NCI-H748 (cell line): ENCODE measurements at regions not wholly inside any gene's neighbourhood (a gene's known extent, or its start where the extent isn't known, plus 50 kb on each side); places are given as distances from the start of the nearest gene placed in this dataset.

Source experiments
- DNase-seq: peaks from one replicate; lab custom pipeline; 2025; ENCODE audit not compliant: unreplicated experiment; lab: John Stamatoyannopoulos, UW

DNA sequence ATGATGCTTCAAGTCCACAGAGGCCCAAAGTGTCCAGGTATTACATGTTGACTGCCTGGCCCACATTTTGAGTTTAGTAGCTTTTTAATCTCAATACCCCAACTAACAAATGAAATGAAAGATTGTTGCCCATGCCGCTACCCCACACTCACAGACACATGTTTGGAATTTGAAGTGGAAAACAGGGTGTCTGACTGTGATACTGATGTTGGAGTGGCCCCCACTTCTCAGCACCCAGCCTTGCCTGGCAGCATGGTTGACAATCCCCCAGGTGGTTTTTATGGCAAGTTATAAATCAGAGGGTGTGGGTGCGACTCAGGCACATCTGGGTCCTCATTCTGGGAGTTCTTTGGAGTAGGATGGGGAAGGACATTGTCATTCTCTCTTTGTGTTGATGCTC lies 314.7 kb upstream of the ZNF32 start:
- no peak for DNase-seq

DNA sequence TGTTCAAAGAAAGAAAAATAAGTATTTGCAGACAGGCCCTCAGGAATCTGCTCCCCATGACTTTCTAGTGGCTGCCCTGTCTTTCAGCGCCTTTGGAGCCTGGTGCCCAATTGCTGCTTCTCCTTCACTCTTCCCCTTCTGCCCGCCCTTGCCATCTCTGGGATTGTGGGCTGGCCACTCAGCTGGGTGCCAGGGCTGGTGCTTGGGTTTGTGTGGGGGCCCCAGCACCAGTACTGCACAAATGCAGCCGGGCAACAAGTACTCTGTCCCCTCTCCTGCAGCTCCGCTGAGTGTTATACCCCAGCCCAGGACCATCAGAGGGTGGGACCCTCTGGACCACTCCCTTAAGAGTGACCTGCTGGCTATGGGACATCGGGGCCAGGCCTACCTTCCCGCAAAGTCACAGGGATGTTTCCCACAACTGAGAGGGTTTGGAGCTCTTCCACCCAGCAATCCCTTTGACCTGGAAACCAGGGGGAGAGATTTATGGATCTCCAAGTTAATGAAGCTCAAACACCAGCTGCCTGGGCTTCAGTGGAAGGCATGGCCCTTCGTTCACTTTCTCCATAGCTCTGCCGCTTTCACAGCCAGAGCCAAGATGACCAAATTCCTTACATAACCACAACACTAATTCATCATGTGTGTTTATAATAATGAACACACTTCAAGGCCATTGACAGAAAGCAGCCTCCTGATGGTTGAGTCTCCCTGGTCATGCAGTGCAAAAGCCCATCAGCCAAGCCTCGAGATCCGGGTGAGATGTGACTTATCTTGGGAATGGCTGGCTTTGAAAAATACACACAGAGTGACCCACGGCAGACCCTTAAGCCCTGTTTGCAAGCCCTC lies 313.9 kb upstream of the ZNF32 start:
- no peak for DNase-seq

DNA sequence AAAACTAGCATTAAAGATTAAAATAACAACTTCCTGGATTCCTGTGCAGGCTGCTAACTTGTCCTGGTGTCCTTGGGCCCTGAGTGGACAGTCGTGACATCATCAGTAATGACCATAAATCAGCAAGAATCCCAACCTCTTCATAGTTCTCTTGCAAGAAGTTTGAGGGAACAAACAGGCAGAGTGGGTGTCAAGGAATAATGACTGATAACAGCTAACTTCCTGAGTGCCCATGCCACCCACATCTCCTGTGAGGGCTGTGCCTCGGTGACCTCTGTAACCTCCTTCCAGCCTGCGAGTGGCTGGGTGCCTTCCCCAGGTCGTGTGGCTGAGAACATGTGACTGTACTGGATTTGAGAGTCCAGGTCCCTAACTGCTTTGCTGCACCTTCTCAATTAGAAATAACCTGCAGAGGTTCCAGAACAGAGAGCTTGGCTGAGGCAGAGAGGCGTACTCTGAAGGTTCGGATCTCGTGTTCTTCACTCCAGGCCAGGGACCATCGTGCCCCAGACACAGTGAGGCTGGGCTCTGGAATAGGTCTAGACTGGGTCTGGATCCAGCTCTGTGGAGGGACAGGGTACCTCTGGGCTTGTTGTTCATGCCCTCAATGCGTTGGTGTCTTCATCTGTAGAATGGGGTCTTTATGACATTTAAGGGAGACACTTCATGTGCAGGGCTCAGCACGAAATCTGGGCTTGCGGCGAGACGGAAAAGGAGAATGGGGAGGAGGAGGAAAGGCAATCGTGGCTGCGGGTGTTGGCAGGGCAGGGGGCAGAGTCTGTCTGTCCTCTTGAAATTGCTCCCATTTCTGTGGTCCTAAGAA lies 313.1 kb upstream of the ZNF32 start:
- no peak for DNase-seq

DNA sequence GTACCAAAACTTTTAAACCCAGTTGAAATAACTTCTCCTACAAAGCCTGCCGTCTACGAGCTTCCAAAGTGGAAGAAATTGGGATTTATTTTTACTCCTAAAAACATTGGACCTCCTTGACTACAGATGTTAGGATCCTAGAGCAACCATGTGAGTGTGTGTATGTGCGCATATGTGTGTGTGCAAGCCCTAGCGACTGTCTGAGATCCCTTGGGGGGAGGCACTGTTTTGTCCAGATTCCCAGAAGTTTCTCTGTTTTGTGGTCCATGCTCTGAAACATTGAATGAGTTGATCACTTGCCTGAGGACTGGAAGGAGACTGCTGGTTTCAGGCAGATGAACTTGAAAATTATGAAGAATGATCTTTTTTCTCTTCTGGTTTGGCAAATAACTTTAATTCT lies 312.3 kb upstream of the ZNF32 start:
- no peak for DNase-seq

DNA sequence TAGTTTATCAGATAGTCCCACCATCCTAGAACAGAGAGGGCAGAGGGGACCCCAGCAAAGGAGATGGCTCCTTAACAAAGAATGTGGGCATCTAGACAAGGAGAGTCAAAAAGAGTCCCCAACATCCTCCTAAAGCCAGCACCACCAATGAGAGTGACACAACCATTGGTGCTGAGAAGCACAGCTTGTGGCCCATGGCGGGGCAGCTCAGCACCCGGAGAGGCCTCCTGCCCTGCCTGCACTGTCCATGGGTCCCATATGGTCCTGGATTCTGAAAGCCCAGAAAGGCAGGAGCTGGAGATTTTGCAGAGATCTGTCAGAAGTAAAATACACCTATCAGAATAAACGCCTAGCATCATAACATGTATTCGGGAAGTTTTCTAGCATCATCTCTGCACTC lies 311.8 kb upstream of the ZNF32 start:
- DNase-seq, result no peak

DNA sequence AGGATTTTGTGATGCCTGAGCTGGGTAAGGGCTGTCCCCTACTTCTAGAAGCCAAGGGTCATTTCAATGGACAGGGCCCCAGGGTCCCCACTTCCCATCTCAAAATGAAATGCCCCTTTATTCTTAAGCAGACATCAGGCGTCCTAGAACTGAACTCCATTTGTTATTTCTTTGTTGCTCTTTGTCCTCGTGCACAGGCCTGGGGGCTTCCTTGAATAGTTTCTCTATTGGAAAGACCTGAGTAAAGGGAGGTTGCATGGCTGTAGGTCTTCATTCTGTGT lies 311.4 kb upstream of the ZNF32 start:
- DNase-seq, result no peak

DNA sequence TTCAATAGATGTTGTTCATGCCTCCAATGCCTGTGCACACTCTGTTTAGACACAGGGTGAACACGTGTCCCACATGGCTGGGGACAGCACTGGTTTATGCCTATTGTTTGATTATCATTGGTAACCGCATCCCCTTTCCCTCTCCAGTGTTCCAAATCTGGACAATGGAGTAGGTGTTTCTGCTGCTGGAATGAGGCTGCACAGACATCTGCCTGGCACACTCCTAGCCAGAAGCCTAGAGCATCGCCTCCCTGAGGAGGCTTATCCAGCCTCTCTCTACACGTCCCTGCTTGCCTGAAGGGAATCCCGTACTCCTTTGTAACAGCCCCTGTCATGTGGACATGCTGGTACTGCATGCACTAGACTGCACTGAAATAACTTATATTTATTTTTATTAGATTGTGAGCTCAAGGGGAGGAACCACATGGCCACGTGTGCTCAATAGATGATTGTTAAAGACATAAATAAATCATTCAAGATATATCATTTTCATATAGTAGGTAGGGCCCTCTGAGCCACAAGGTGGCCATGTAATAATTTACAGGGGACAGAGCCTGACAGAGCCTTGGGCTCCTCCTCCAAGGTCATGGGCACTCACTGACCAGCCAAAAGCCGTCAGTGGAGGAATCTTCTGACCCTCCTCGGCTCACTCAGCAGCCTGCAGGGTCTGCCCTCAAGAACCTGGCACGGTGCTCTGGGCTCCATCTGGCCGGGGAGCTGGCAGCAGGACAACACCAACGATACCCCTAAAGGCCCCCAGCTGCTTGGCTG lies 310.9 kb upstream of the ZNF32 start:
- DNase-seq, result no peak

DNA sequence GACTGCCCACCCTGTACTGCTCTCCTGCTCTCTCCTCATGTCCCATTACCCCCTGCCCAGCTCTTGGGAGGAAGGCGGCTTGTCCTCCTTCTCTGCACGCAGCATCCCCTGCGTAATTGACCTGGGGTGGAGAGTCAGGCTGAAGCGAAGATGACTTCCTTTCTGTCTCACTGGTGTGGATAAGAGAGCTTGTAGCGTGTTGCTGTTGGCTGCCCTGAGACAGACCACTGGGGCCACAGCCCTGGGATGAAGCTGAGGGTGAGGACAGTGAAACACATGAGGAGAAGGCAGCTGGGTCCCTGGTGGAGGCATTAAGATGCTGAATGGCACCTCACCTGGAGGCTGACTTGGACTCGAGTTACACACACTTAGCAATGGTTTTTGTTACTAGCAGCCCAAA lies 310.3 kb upstream of the ZNF32 start:
- no peak for DNase-seq

DNA sequence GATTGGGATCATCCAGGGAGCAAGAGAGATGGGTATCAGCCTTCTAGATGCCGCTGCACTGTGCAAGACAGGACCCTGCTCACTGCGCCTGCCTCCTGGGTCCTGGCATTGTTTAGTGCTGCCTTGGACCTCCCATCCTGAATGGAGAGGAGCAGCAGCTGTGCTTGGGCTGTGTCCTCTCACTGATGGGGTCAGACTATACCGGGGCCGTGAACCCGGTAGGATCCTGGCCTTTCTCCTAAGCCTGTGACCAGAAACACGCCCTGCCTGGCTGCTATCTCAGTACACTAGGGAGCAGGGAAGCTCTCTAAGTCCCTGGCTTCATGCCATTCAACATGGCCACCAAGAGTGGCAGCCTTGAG lies 309.4 kb upstream of the ZNF32 start:
- DNase-seq, result no peak

DNA sequence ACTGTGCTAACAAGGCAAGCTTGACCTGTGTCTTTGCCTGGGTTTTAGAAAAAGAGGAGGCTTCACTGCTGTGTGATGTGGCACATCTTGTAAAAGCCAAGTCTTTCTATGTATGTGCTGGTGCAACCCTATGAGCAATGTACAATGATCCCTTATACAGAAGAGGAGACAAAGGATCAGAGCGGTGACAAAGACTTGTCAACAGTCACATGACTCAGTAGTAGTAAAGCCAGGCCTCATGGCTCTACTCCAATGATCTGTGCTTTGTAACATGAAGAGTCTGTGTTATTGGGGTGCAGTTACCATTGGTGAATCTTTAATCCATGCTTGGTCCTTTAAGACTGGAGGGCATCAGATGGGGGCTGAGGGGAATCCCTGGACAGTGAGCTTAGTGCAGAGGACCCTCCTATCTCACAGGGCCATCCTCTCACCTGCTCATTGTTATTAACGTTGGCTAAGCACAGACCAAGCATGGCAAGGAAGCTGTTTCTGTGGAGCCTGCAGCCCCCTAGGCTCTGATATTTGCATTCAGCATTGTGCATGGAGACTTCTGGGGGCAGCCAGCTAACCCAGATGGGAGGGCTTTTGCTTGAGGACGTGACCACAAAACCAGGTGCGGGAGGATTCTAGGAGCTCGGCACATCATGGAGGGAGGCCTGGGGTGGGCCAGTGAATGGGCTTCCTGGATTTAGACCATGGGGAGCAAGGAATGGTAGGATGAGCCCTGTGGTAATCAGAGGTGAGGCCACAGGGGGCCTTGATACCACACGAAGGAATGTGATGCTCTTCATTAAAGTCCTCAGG lies 308.8 kb upstream of the ZNF32 start:
- DNase-seq, result no peak

DNA sequence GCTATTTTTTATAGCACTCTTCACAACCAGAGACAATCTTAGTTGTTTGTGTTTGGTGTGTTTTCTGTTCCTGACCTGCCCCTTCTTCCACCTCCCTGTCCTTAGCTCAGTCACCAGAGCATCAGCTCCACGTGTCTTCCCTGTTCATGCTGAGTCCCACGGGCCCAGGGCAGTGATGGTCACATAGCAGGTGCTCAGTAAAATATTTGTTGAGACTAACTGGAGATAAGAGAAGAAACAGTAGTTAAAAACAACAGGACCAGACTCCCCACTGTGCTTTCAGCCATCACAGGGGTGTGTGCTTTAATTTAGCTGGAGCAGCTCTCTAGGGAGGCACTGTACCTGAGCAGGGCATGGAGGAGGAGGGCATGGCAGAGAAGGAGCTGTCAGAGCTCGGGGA lies 307.3 kb upstream of the ZNF32 start:
- DNase-seq, result no peak

DNA sequence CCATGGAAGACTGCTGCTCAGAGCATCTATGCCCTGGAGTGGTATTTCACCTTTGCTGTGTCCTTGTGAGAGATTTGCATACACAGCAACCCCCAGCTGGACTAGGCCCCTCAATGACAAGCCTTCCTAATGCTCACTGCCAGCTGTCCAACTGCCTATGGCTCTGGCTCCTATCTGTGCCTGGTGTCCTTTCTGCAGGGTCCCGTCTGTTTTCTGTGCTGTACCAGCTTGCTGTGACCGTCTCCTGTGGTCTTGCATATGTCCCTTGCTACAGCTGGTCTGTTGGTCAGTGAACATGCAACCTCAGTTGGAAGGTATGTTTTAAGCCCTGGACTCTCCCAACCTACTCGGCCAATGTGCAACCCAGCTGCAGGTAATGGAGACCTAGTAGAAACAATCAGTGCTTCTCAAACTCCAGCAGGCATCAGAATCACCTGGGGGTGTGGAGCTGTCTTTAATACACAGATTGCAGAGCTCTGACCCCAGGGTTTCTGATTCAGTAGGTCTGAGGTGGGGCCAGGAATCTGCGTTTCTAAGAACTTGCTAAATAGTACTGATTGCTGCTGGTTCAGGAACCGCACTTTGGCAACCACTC lies 306.4 kb upstream of the ZNF32 start:
- DNase-seq, result no peak

DNA sequence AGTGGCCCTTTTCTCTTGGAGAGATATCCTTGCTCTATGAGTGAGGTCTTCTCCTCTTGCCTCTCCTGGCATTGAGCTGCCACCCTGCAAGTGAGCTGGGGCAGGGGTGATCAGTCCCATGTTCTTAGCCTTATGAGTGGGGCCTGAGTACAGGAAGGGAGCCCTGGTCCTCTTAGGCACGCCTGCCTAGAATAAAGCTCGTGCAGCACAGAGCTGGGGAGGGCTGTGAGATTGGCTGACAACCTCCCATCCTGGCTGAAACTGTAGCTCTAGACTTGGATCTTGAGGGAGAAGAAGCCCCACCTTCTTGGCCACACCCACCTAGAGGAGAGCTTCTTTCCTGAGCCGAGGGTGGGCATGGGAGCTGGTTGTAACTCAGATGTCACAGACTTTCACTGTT lies 305.0 kb upstream of the ZNF32 start:
- DNase-seq, result no peak

DNA sequence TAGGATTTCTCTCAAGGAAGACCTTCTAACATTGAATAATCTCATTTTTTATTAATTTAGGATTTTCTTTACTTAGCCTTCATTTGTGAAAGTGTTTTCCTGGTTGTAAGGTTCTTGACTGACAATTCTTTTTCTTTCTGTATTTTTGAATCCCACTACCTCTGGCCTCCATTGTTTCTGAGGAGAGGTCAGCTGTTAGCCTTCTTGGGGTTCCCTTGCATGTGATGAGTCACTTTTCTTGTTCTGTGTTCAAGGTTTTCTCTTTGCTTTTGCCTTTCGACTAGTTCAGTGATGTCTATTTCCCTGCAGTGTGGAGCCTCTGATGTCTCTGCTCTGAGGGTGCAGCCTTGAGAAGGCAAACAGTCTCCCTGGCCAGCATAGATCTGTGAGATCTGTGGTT lies 304.1 kb upstream of the ZNF32 start:
- DNase-seq, result no peak

DNA sequence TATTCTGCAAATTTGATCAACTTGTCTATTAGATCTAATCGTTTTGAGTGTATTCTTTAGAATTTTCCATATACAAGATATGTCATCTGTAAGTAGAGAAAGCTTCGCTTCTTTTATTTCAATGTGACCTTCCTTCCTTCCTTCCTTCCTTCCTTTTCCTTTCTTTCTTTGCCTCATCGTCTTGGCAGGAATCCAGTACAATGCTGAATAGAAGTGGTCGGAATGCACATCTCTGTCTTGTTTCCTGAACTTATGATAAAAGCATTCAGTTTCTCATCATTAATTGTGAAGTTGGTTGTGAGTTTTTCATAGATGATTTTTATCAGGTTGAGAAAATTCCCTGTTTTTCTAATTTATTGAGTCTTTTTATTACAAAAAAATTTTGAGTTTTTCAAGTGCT lies 300.7 kb upstream of the ZNF32 start:
- no peak for DNase-seq

DNA sequence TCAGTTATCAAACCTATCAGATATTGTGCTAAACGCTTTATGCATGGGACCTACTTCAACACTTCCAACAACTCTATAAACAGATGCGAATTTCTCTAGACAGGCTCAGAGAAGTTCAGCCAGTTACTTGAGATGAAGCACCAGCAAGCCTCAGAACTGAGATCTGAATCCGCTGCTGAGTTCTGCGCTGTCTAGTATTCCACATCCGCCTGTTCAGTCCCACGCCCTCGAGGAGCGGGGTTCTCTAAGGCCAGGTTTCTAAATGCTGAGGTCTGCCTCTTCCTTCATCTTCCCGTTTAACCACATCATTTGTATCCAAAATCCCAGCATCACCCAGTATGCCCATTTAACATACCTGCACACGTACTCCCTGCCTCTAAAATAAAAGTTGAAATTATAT lies 297.8 kb upstream of the ZNF32 start:
- DNase-seq, result no peak

DNA sequence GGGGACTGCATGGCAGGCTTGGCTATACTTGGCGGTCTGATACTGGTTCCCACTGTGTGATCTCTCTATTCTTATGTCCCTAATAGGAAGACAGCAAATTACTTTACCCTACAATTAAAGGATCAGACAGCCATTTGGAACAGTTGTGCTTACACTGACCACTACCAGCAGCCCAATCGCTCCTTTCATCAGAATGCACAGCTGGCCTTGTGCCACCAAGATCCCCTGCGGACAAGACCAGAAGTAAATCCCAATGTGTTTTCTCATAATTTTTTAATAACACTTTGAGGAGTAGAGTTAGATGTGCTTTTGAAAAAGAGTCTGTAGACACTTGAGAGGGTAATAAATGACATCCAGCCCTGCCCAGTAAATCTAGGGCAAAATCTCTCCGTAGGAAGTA lies 297.2 kb upstream of the ZNF32 start:
- DNase-seq, result no peak

DNA sequence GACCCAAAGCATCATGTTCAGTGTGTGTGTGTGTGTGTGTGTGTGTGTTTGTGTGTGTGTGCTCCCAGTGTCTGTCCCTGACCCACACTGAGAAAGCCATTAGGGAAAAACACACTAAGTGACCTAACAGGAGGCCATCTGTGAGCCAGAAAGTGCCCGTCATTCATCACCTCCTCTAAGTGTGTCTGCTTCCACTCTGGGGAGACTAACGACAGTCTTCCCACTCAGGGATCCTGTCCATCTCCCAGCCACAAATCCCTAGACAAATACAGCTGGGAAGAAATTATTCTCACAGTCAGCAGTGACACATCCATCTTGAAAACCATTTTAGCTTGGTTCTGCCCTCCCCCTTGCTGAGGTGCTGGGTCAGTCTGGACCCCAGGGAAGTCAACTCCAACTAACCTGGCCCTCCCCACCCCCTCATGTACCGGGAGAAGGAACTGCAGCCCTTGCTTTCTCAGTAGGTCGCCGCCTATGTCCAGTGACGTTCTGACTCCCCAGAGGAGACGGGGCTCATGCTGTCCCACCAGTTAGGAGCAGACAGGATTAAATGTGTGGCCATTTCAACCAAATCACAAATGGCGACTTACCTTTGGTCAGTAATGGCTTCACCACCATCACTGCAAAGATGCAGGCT lies 296.5 kb upstream of the ZNF32 start:
- DNase-seq, result no peak

DNA sequence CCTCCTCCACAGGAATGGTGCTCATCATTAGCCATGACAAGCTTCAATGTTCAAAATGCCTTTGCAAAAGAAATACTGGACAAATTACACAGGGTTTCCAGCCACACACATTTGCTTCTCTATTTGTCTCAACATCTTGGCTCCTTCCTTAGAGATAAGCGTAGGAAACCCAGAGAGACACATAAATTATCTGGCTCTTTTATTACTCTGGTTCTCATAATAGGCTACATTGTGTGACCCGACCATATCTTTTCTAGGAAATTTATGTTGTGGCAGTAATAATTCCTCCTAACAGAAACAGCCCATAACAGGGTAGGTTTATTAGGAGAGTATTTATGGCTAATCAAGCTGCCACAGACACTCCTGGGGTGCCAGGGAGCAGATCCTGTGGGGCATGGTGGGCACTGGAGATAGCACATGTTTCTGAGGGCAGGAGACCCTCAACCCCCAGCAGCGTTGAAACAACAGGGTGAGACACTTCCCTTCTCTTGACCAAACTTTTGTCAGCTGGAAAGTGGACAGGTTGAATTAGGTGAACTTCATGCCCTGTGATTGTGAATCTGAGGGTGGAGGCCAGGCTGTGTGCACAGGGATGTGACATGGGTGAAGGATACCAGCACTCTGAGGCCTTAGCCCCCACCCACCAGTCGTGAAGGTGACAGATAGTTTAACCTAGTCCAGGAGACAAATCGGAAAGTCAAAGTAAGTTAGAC lies 295.9 kb upstream of the ZNF32 start:
- DNase-seq, result no peak
